Trophoblast cell (in vitro differentiated cells and primary cell): ENCODE measurements at regions not wholly inside any gene's neighbourhood (a gene's known extent, or its start where the extent isn't known, plus 50 kb on each side); places are given as distances from the start of the nearest gene placed in this dataset.

Source experiments
- DNase-seq, 2 donors: peaks; one replicate each; pipeline ENCODE4 v3.0.0-alpha.2; 2016
- H2AFZ ChIP-seq: 2 replicates; pipeline ENCODE4 v1.6.1; 2013; ENCODE audit warnings: low read length, moderate library complexity, mild to moderate bottlenecking; ENCODE audit not compliant: insufficient read depth, poor library complexity
- H2AK5ac ChIP-seq: 2 replicates; pipeline ENCODE4 v1.6.1; 2013; ENCODE audit warnings: mild to moderate bottlenecking, low read length
- H2BK120ac ChIP-seq: 2 replicates; pipeline ENCODE4 v1.6.1; 2013; ENCODE audit warnings: low read length, mild to moderate bottlenecking, moderate library complexity; ENCODE audit not compliant: insufficient read depth, poor library complexity
- H2BK12ac ChIP-seq: 2 replicates; pipeline ENCODE4 v1.6.1; 2013; ENCODE audit warnings: mild to moderate bottlenecking, low read length, moderate library complexity
- H2BK5ac ChIP-seq: 2 replicates; pipeline ENCODE4 v1.6.1; 2013; ENCODE audit warnings: low read length, low read depth, moderate library complexity, mild to moderate bottlenecking; ENCODE audit not compliant: poor library complexity
- H3K14ac ChIP-seq: 2 replicates; pipeline ENCODE4 v1.6.1; 2013; ENCODE audit warnings: mild to moderate bottlenecking, low read length
- H3K18ac ChIP-seq: 2 replicates; pipeline ENCODE4 v1.6.1; 2013; ENCODE audit warnings: mild to moderate bottlenecking, low read length
- H3K23ac ChIP-seq: 2 replicates; pipeline ENCODE4 v1.6.1; 2013; ENCODE audit warnings: low read length
- H3K27ac ChIP-seq: 2 replicates; pipeline ENCODE4 v1.5.1; 2013; ENCODE audit warnings: low read depth, mild to moderate bottlenecking, inconsistent platforms, low read length, moderate library complexity
- H3K27me3 ChIP-seq: 2 replicates; pipeline ENCODE4 v1.6.1; 2013; ENCODE audit warnings: inconsistent platforms, mild to moderate bottlenecking, low read length, moderate library complexity; ENCODE audit not compliant: insufficient read depth
- H3K36me3 ChIP-seq, 2 experiments: 1 replicate in 1 of 2; 2 replicates in 1 of 2; pipeline ENCODE4 v1.6.1; 2013; ENCODE audit warnings: low read length in 2 of 2, mild to moderate bottlenecking in 2 of 2, moderate library complexity in 1 of 2; ENCODE audit not compliant: insufficient read depth in 2 of 2, control insufficient read depth in 1 of 2
- H3K4ac ChIP-seq: 2 replicates; pipeline ENCODE4 v1.6.1; 2013; ENCODE audit warnings: low read depth, mild to moderate bottlenecking, low read length, moderate library complexity
- H3K4me1 ChIP-seq, 2 experiments: 1 replicate in 1 of 2; 2 replicates in 1 of 2; pipeline ENCODE4 v1.6.1; 2013; ENCODE audit warnings: low read length in 2 of 2, mild to moderate bottlenecking in 2 of 2, moderate library complexity in 1 of 2; ENCODE audit not compliant: insufficient read depth in 2 of 2, control insufficient read depth in 1 of 2
- H3K4me2 ChIP-seq: 2 replicates; pipeline ENCODE4 v1.6.1; 2013; ENCODE audit warnings: inconsistent platforms, mild to moderate bottlenecking, low read length, moderate library complexity
- H3K4me3 ChIP-seq: 2 replicates; pipeline ENCODE4 v1.5.1; 2013; ENCODE audit warnings: mild to moderate bottlenecking, low read depth, low read length, inconsistent platforms
- H3K79me1 ChIP-seq: one replicate; pipeline ENCODE4 v1.6.1; 2013; ENCODE audit warnings: low read length
- H3K79me2 ChIP-seq: 2 replicates; pipeline ENCODE4 v1.6.1; 2013; ENCODE audit warnings: low read length, mild to moderate bottlenecking; ENCODE audit not compliant: control insufficient read depth, insufficient read depth, poor library complexity
- H3K9ac ChIP-seq: 2 replicates; pipeline ENCODE4 v1.6.1; 2013; ENCODE audit warnings: mild to moderate bottlenecking, low read length
- H3K9me3 ChIP-seq: 2 replicates; pipeline ENCODE4 v1.6.1; 2013; ENCODE audit warnings: low read depth, mild to moderate bottlenecking, control low read depth, inconsistent platforms, low read length; ENCODE audit not compliant: insufficient read depth
- H4K12ac ChIP-seq: 2 replicates; pipeline ENCODE4 v1.6.1; 2013; ENCODE audit warnings: low read depth, mild to moderate bottlenecking, low read length, moderate library complexity
- H4K8ac ChIP-seq: 2 replicates; pipeline ENCODE4 v1.6.1; 2013; ENCODE audit warnings: low read depth, mild to moderate bottlenecking, low read length, moderate library complexity
- H4K91ac ChIP-seq: one replicate; pipeline ENCODE4 v1.6.1; 2013; ENCODE audit warnings: low read depth, mild to moderate bottlenecking, low read length, moderate library complexity
- WGBS: extraction: QIAGEN DNeasy Blood & Tissue Kit; methylation state at CpG from one replicate; pipeline ENCODE4 v1.1.7; 2013; ENCODE audit warnings: missing lambda C conversion rate; ENCODE audit not compliant: insufficient read length, insufficient coverage; ENCODE audit errors: extremely low coverage; 5-methylcytosine and 5-hydroxymethylcytosine counted together

- WGBS, result no CpG with 5 or more reads among the region's 5 CpGs
- Histone ChIP-seq H3K4me1 (no peaks in the 10 kb centered on the region), H2BK12ac (no peak overlapping the region), H3K27me3 (no peaks in the 10 kb centered on the region), H3K27ac (no peak overlapping the region), H4K12ac (no peak overlapping the region), H3K4me3 (no peak overlapping the region), H3K4me2 (no peak overlapping the region), H3K79me2 (no peaks in the 10 kb centered on the region), H3K14ac (no peak overlapping the region), H2AFZ (no peak overlapping the region), H3K9me3 (no peaks in the 10 kb centered on the region), H4K8ac (no peak overlapping the region), H2BK120ac (no peak overlapping the region), H2AK5ac (no peak overlapping the region), H4K91ac (no peak overlapping the region), H3K18ac (no peak overlapping the region), H3K9ac (no peak overlapping the region), H3K36me3 (no peaks in the 10 kb centered on the region), H2BK5ac (no peak overlapping the region), H3K79me1 (no peaks in the 10 kb centered on the region), H3K4ac (no peak overlapping the region), H3K23ac (no peak overlapping the region)
- DNase-seq, result no peak
These were observed 350.8 kb downstream of the DMRT2 start for GRCh38 chr9:1400983-1401382.

- Histone ChIP-seq H3K4me3 (no peak overlapping the region), H4K91ac (no peak overlapping the region), H3K79me1 (no peaks in the 10 kb centered on the region)
These were observed 354.8 kb downstream of the DMRT2 start for GRCh38 chr9:1404940-1405339.

GRCh38 chr9:1411826-1412225 is 361.7 kb downstream of the DMRT2 start:
- Histone ChIP-seq H3K4me1 (no peaks in the 10 kb centered on the region), H4K12ac (no peak overlapping the region), H3K4ac (no peak overlapping the region), H3K14ac (no peak overlapping the region), H3K27me3 (no peaks in the 10 kb centered on the region), H2BK5ac (no peak overlapping the region), H3K27ac (no peak overlapping the region), H2AFZ (no peak overlapping the region), H3K79me2 (no peaks in the 10 kb centered on the region), H4K91ac (no peak overlapping the region), H3K23ac (no peak overlapping the region), H3K4me3 (no peak overlapping the region), H2BK12ac (no peak overlapping the region), H3K18ac (no peak overlapping the region), H3K9ac (no peak overlapping the region), H3K9me3 (no peaks in the 10 kb centered on the region), H3K4me2 (no peak overlapping the region), H3K79me1 (no peaks in the 10 kb centered on the region), H2AK5ac (no peak overlapping the region), H4K8ac (no peak overlapping the region), H3K36me3 (no peaks in the 10 kb centered on the region), H2BK120ac (no peak overlapping the region)
- no CpG with 5 or more reads among the region's 2 CpGs for WGBS
- DNase-seq, result no peak

More at GRCh38 chr9:1404940-1405339, 354.8 kb downstream of the DMRT2 start:
- Histone ChIP-seq H2AFZ (no peak overlapping the region), H2BK12ac (no peak overlapping the region), H3K79me2 (no peaks in the 10 kb centered on the region), H4K8ac (no peak overlapping the region), H3K27ac (no peak overlapping the region), H2BK5ac (no peak overlapping the region), H2BK120ac (no peak overlapping the region), H4K12ac (no peak overlapping the region), H3K23ac (no peak overlapping the region), H3K14ac (no peak overlapping the region), H3K9ac (no peak overlapping the region), H3K36me3 (no peaks in the 10 kb centered on the region), H3K4me1 (no peaks in the 10 kb centered on the region), H2AK5ac (no peak overlapping the region), H3K9me3 (no peaks in the 10 kb centered on the region), H3K4me2 (no peak overlapping the region), H3K4ac (no peak overlapping the region), H3K27me3 (no peaks in the 10 kb centered on the region), H3K18ac (no peak overlapping the region)
- WGBS, result no CpG with 5 or more reads among the region's 4 CpGs
- no peak for DNase-seq

GRCh38 chr9:1414711-1415131 is 364.6 kb downstream of the DMRT2 start:
- no peak overlapping the region for H2BK120ac ChIP-seq
- H3K79me2 ChIP-seq, result no peaks in the 10 kb centered on the region
- no peak overlapping the region for H2BK12ac ChIP-seq
- no peak overlapping the region for H3K18ac ChIP-seq
- H3K79me1 ChIP-seq, result no peaks in the 10 kb centered on the region
- no peak overlapping the region for H4K8ac ChIP-seq
- H3K36me3 ChIP-seq, result no peaks in the 10 kb centered on the region
- no CpG with 5 or more reads among the region's 2 CpGs for WGBS
- no peak overlapping the region for H4K91ac ChIP-seq
- no peak overlapping the region for H2BK5ac ChIP-seq
- H2AK5ac ChIP-seq, result no peak overlapping the region
- no peak overlapping the region for H3K14ac ChIP-seq
- H3K4ac ChIP-seq, result no peak overlapping the region
- no peak overlapping the region for H3K4me2 ChIP-seq
- no peak overlapping the region for H3K23ac ChIP-seq
- H4K12ac ChIP-seq, result no peak overlapping the region
- no peaks in the 10 kb centered on the region for H3K4me1 ChIP-seq
- H3K9ac ChIP-seq, result no peak overlapping the region
- H3K27me3 ChIP-seq, result no peaks in the 10 kb centered on the region
- no peak for DNase-seq
- H3K4me3 ChIP-seq, result no peak overlapping the region
- H2AFZ ChIP-seq, result no peak overlapping the region
- H3K27ac ChIP-seq, result no peak overlapping the region
- no peaks in the 10 kb centered on the region for H3K9me3 ChIP-seq
